Calu3 (cell line): ENCODE measurements at regions not wholly inside any gene's neighbourhood (a gene's known extent, or its start where the extent isn't known, plus 50 kb on each side); places are given as distances from the start of the nearest gene placed in this dataset.

Source experiments
- BruUV-seq: library from RNA; stranded (reverse); fragments of 400-500 nt; replicated peaks from 2 replicates; lab custom pipeline; 2021; lab: Mats Ljungman, UMichigan
- CTCF ChIA-PET: fragments of 300-600 bp; sonication (Branson Sonifier 250); formaldehyde crosslinking; loops from one replicate; lab custom pipeline; 2022; ENCODE audit warnings: antibody characterized with exemption; lab: Charles Lee
- DNase-seq: peaks from one replicate; pipeline ENCODE4 v3.0.0; 2022
- H3K27ac Mint-ChIP-seq: one replicate; pipeline ENCODE4 v1.8.0; 2022; ENCODE audit warnings: mixed read lengths; ENCODE audit not compliant: unreplicated experiment
- H3K27me3 Mint-ChIP-seq: one replicate; pipeline ENCODE4 v1.8.0; 2022; ENCODE audit warnings: mixed read lengths; ENCODE audit not compliant: unreplicated experiment
- H3K36me3 Mint-ChIP-seq: one replicate; pipeline ENCODE4 v1.8.0; 2022; ENCODE audit warnings: mild to moderate bottlenecking, moderate library complexity, mixed read lengths; ENCODE audit not compliant: insufficient read depth, unreplicated experiment
- H3K4me1 Mint-ChIP-seq: one replicate; pipeline ENCODE4 v1.8.0; 2022; ENCODE audit warnings: mild to moderate bottlenecking, low read depth, mixed read lengths; ENCODE audit not compliant: unreplicated experiment
- H3K4me3 Mint-ChIP-seq: one replicate; pipeline ENCODE4 v1.8.0; 2022; ENCODE audit warnings: mild to moderate bottlenecking, low read depth, moderate library complexity, mixed read lengths; ENCODE audit not compliant: unreplicated experiment
- H3K9me3 Mint-ChIP-seq: one replicate; pipeline ENCODE4 v1.8.0; 2022; ENCODE audit warnings: low read depth, mixed read lengths; ENCODE audit not compliant: unreplicated experiment
- CTCF ChIP-seq: fragments of 200-600 bp; IDR thresholded peaks from one replicate; pipeline ENCODE4 v1.8.0; 2022; ENCODE audit warnings: antibody characterized with exemption; ENCODE audit not compliant: unreplicated experiment
- intact Hi-C: fragments of 100-400 bp; cut with micrococcal nuclease; formaldehyde crosslinking; loops from one replicate; pipeline ENCODE4 v1.10.0; 2022; ENCODE audit not compliant: unreplicated experiment

- no peak for DNase-seq
- CTCF ChIA-PET: no interaction called here
- Mint-ChIP-seq H3K4me3 (no peak overlapping the region), H3K27ac (no peak overlapping the region), H3K27me3 (no peaks in the 10 kb centered on the region), H3K4me1 (no peaks in the 10 kb centered on the region), H3K9me3 (no peaks in the 10 kb centered on the region), H3K36me3 (no peaks in the 10 kb centered on the region)
- intact Hi-C loops: no loop called here
- BruUV-seq: no TSS peak
- TF ChIP-seq CTCF: no peak
These were observed 1201.6 kb upstream of the CITED2 start for GRCh38 chr6:140576004-140576555.

GRCh38 chr6:140572867-140573266, 1198.4 kb upstream of the CITED2 start:
- no peaks in the 10 kb centered on the region for H3K9me3 Mint-ChIP-seq
- no peak overlapping the region for H3K27ac Mint-ChIP-seq
- no peak for TF ChIP-seq CTCF
- CTCF ChIA-PET: no interaction called here
- intact Hi-C loops: no loop called here
- no peaks in the 10 kb centered on the region for H3K4me1 Mint-ChIP-seq
- no peak for DNase-seq
- H3K36me3 Mint-ChIP-seq: no peaks in the 10 kb centered on the region
- no peaks in the 10 kb centered on the region for H3K27me3 Mint-ChIP-seq
- BruUV-seq: no TSS peak
- H3K4me3 Mint-ChIP-seq: no peak overlapping the region

- intact Hi-C loops: no loop called here
- no peak overlapping the region for H3K27ac Mint-ChIP-seq
These were observed 1197.7 kb upstream of the CITED2 start for GRCh38 chr6:140572129-140572528.

GRCh38 chr6:140571145-140571544, 1196.7 kb upstream of the CITED2 start:
- Mint-ChIP-seq H3K36me3 (no peaks in the 10 kb centered on the region), H3K27ac (no peak overlapping the region), H3K4me3 (no peak overlapping the region), H3K27me3 (no peaks in the 10 kb centered on the region), H3K4me1 (peaks cover 10% of the 10 kb centered on the region), H3K9me3 (no peaks in the 10 kb centered on the region)
- no peak for TF ChIP-seq CTCF
- CTCF ChIA-PET: no interaction called here
- intact Hi-C loops: no loop called here
- BruUV-seq: no TSS peak
- DNase-seq: no peak

More at GRCh38 chr6:140572129-140572528, 1197.7 kb upstream of the CITED2 start:
- Mint-ChIP-seq H3K4me1 (no peaks in the 10 kb centered on the region), H3K4me3 (no peak overlapping the region), H3K27me3 (no peaks in the 10 kb centered on the region), H3K36me3 (no peaks in the 10 kb centered on the region), H3K9me3 (no peaks in the 10 kb centered on the region)
- BruUV-seq: no TSS peak
- CTCF ChIA-PET: no interaction called here
- DNase-seq: no peak
- TF ChIP-seq CTCF: no peak
